ENCODE measurements at regions not wholly inside any gene's neighbourhood (a gene's known extent, or its start where the extent isn't known, plus 50 kb on each side); places are given as distances from the start of the nearest gene placed in this dataset.

- Histone ChIP-seq H3K4me3 (ENCODE audit: low read length in 2 of 2) (no peak overlapping the region), H3K27ac (replicated peaks; ENCODE audit: low read length) (no peak overlapping the region), H4K91ac (ENCODE audit: low read depth, low read length, poor library complexity) (no peak overlapping the region), H2BK15ac (ENCODE audit: low read length) (no peak overlapping the region), H3K79me1 (ENCODE audit: low read depth, low read length) (peaks cover 3% of the 10 kb centered on the region), H2BK5ac (ENCODE audit: low read length) (peak overlapping the region; percentile 33), H4K8ac (ENCODE audit: low read depth, low read length) (no peak overlapping the region), H3K4me2 (ENCODE audit: insufficient read depth, low read length, poor library complexity, severe bottlenecking) (no peak overlapping the region), H2AK5ac (ENCODE audit: low read depth, low read length) (peak overlapping the region; percentile 41), H2AFZ (ENCODE audit: low read length) (no peak overlapping the region), H3K18ac (ENCODE audit: low read length) (peak overlapping the region; percentile 63), H2BK12ac (ENCODE audit: low read length) (no peak overlapping the region), H3K9me3 (replicated peaks in 1 of 2; ENCODE audit: control insufficient read depth in 2 of 2, insufficient read depth in 1 of 2, low read depth in 1 of 2, low read length in 2 of 2) (no peaks in the 10 kb centered on the region), H3K36me3 (replicated peaks in 1 of 2; ENCODE audit: control insufficient read depth in 2 of 2, insufficient read depth in 2 of 2, low read length in 2 of 2) (no peaks in the 10 kb centered on the region), H3K9ac (ENCODE audit: low read depth, low read length, poor library complexity) (no peak overlapping the region), H3K4ac (ENCODE audit: low read length) (no peak overlapping the region), H2BK120ac (ENCODE audit: low read depth, low read length) (no peak overlapping the region), H3K4me1 (ENCODE audit: control insufficient read depth in 2 of 2, insufficient read depth in 1 of 2, low read depth in 1 of 2, low read length in 2 of 2) (peaks cover 12 to 14% of the 10 kb centered on the region in 2 donors), H3K27me3 (ENCODE audit: control insufficient read depth in 3 of 3, insufficient read depth in 3 of 3, low read depth in 1 of 3, low read length in 3 of 3) (no peaks in the 10 kb centered on the region), H3K23ac (ENCODE audit: low read depth, low read length, poor library complexity) (no peak overlapping the region), H3K14ac (ENCODE audit: low read length) (no peak overlapping the region)
- WGBS, 2 donors (ENCODE audit: extremely low coverage in 2 of 2, insufficient read length in 2 of 2, insufficient replicate concordance in 1 of 2), result no CpG with 5 or more reads among the region's 8 CpGs
- no peak for DNase-seq (ENCODE audit: low spot score)
Observed at GRCh38 chr11:70700453-70700852, 302.1 kb downstream of the CTTN start.

- Histone ChIP-seq H3K4me1 (ENCODE audit: control insufficient read depth in 2 of 2, insufficient read depth in 1 of 2, low read depth in 1 of 2, low read length in 2 of 2) (peaks cover 12 to 14% of the 10 kb centered on the region in 2 donors), H4K8ac (ENCODE audit: low read depth, low read length) (no peak overlapping the region), H2BK120ac (ENCODE audit: low read depth, low read length) (no peak overlapping the region), H2AK5ac (ENCODE audit: low read depth, low read length) (no peak overlapping the region), H3K36me3 (replicated peaks in 1 of 2; ENCODE audit: control insufficient read depth in 2 of 2, insufficient read depth in 2 of 2, low read length in 2 of 2) (no peaks in the 10 kb centered on the region), H2AFZ (ENCODE audit: low read length) (no peak overlapping the region), H3K79me1 (ENCODE audit: low read depth, low read length) (peaks cover 3% of the 10 kb centered on the region), H2BK15ac (ENCODE audit: low read length) (no peak overlapping the region), H2BK12ac (ENCODE audit: low read length) (no peak overlapping the region), H3K27me3 (ENCODE audit: control insufficient read depth in 3 of 3, insufficient read depth in 3 of 3, low read depth in 1 of 3, low read length in 3 of 3) (no peaks in the 10 kb centered on the region), H2BK5ac (ENCODE audit: low read length) (peak overlapping the region; percentile 33), H3K9ac (ENCODE audit: low read depth, low read length, poor library complexity) (no peak overlapping the region), H3K14ac (ENCODE audit: low read length) (no peak overlapping the region), H3K4ac (ENCODE audit: low read length) (no peak overlapping the region), H4K91ac (ENCODE audit: low read depth, low read length, poor library complexity) (no peak overlapping the region), H3K9me3 (replicated peaks in 1 of 2; ENCODE audit: control insufficient read depth in 2 of 2, insufficient read depth in 1 of 2, low read depth in 1 of 2, low read length in 2 of 2) (no peaks in the 10 kb centered on the region), H3K18ac (ENCODE audit: low read length) (no peak overlapping the region), H3K4me3 (ENCODE audit: low read length in 2 of 2) (no peak overlapping the region), H3K4me2 (ENCODE audit: insufficient read depth, low read length, poor library complexity, severe bottlenecking) (no peak overlapping the region), H3K23ac (ENCODE audit: low read depth, low read length, poor library complexity) (no peak overlapping the region), H3K27ac (replicated peaks; ENCODE audit: low read length) (no peak overlapping the region)
- no CpG with 5 or more reads among the region's 5 CpGs for WGBS, 2 donors (ENCODE audit: extremely low coverage in 2 of 2, insufficient read length in 2 of 2, insufficient replicate concordance in 1 of 2)
- DNase-seq (ENCODE audit: low spot score), result no peak
Observed at GRCh38 chr11:70700871-70701270, 302.5 kb downstream of the CTTN start.

DNA sequence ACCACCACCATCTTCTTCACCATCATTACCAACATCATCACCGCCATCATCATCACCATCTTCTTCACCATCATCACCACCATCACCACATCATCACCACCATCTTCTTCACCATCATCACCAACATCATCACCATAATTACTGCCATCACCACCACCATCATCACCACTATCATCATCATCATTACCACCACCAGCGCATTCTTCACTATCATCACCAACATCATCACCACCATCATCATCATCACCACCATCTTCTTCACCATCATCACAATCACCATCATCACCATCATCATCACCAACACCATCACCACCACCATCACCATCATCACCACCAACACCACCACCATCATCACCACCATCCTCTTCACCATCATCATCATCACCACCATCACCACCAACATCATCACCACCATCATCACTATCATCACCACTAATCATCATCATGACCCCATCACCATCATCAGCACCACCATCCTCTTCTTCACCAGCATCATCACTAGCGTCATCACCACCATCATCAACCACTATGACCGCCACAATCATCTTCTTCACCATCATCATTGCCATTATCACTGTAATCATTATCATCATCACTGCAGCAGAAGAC lies 303.8 kb downstream of the CTTN start:
- no peak overlapping the region for H3K27ac ChIP-seq (replicated peaks; ENCODE audit: low read length)
- H2AK5ac ChIP-seq (ENCODE audit: low read depth, low read length), result no peak overlapping the region
- no peak overlapping the region for H3K4ac ChIP-seq (ENCODE audit: low read length)
- H4K8ac ChIP-seq (ENCODE audit: low read depth, low read length), result no peak overlapping the region
- H2BK120ac ChIP-seq (ENCODE audit: low read depth, low read length), result no peak overlapping the region
- no peak overlapping the region for H2BK12ac ChIP-seq (ENCODE audit: low read length)
- H3K79me1 ChIP-seq (ENCODE audit: low read depth, low read length), result peaks cover 3% of the 10 kb centered on the region
- no peak overlapping the region for H3K14ac ChIP-seq (ENCODE audit: low read length)
- no peak overlapping the region for H3K4me2 ChIP-seq (ENCODE audit: insufficient read depth, low read length, poor library complexity, severe bottlenecking)
- no peaks in the 10 kb centered on the region for H3K36me3 ChIP-seq (replicated peaks in 1 of 2; ENCODE audit: control insufficient read depth in 2 of 2, insufficient read depth in 2 of 2, low read length in 2 of 2)
- H2BK15ac ChIP-seq (ENCODE audit: low read length), result no peak overlapping the region
- DNase-seq (ENCODE audit: low spot score), result no peak
- no peak overlapping the region for H3K4me3 ChIP-seq (ENCODE audit: low read length in 2 of 2)
- no peak overlapping the region for H3K18ac ChIP-seq (ENCODE audit: low read length)
- H3K9me3 ChIP-seq (replicated peaks in 1 of 2; ENCODE audit: control insufficient read depth in 2 of 2, insufficient read depth in 1 of 2, low read depth in 1 of 2, low read length in 2 of 2), result no peaks in the 10 kb centered on the region
- 97 to 100% methylated on average over 1 to 2 of the region's 4 CpGs for WGBS, 2 donors (ENCODE audit: extremely low coverage in 2 of 2, insufficient read length in 2 of 2, insufficient replicate concordance in 1 of 2)
- H3K23ac ChIP-seq (ENCODE audit: low read depth, low read length, poor library complexity), result peak overlapping the region; percentile 38
- H2AFZ ChIP-seq (ENCODE audit: low read length), result no peak overlapping the region
- peaks cover 12 to 14% of the 10 kb centered on the region in 2 donors for H3K4me1 ChIP-seq (ENCODE audit: control insufficient read depth in 2 of 2, insufficient read depth in 1 of 2, low read depth in 1 of 2, low read length in 2 of 2)
- peak overlapping the region; percentile 34 for H4K91ac ChIP-seq (ENCODE audit: low read depth, low read length, poor library complexity)
- H3K9ac ChIP-seq (ENCODE audit: low read depth, low read length, poor library complexity), result peak overlapping the region; percentile 74
- no peak overlapping the region for H2BK5ac ChIP-seq (ENCODE audit: low read length)
- no peaks in the 10 kb centered on the region for H3K27me3 ChIP-seq (ENCODE audit: control insufficient read depth in 3 of 3, insufficient read depth in 3 of 3, low read depth in 1 of 3, low read length in 3 of 3)

- Histone ChIP-seq H3K27ac (replicated peaks; ENCODE audit: low read length) (no peak overlapping the region), H3K4me3 (ENCODE audit: low read length in 2 of 2) (no peak overlapping the region), H3K9me3 (replicated peaks in 1 of 2; ENCODE audit: control insufficient read depth in 2 of 2, insufficient read depth in 1 of 2, low read depth in 1 of 2, low read length in 2 of 2) (no peaks in the 10 kb centered on the region), H2AK5ac (ENCODE audit: low read depth, low read length) (peak overlapping the region; percentile 77), H3K18ac (ENCODE audit: low read length) (peak overlapping the region; percentile 87), H4K8ac (ENCODE audit: low read depth, low read length) (no peak overlapping the region), H3K27me3 (ENCODE audit: control insufficient read depth in 3 of 3, insufficient read depth in 3 of 3, low read depth in 1 of 3, low read length in 3 of 3) (no peaks in the 10 kb centered on the region), H4K91ac (ENCODE audit: low read depth, low read length, poor library complexity) (no peak overlapping the region), H3K4me2 (ENCODE audit: insufficient read depth, low read length, poor library complexity, severe bottlenecking) (no peak overlapping the region), H3K4ac (ENCODE audit: low read length) (no peak overlapping the region), H3K79me1 (ENCODE audit: low read depth, low read length) (peaks cover 3% of the 10 kb centered on the region), H3K23ac (ENCODE audit: low read depth, low read length, poor library complexity) (no peak overlapping the region), H3K36me3 (replicated peaks in 1 of 2; ENCODE audit: control insufficient read depth in 2 of 2, insufficient read depth in 2 of 2, low read length in 2 of 2) (no peaks in the 10 kb centered on the region), H2AFZ (ENCODE audit: low read length) (no peak overlapping the region), H2BK15ac (ENCODE audit: low read length) (peak overlapping the region; percentile 35), H3K9ac (ENCODE audit: low read depth, low read length, poor library complexity) (no peak overlapping the region), H2BK120ac (ENCODE audit: low read depth, low read length) (peak overlapping the region; percentile 29), H3K4me1 (ENCODE audit: control insufficient read depth in 2 of 2, insufficient read depth in 1 of 2, low read depth in 1 of 2, low read length in 2 of 2) (peaks cover 12 to 14% of the 10 kb centered on the region in 2 donors), H3K14ac (ENCODE audit: low read length) (peak overlapping the region; percentile 42), H2BK12ac (ENCODE audit: low read length) (peak overlapping the region; percentile 63), H2BK5ac (ENCODE audit: low read length) (peak overlapping the region; percentile 26)
- no peak for DNase-seq (ENCODE audit: low spot score)
- WGBS, 2 donors (ENCODE audit: extremely low coverage in 2 of 2, insufficient read length in 2 of 2, insufficient replicate concordance in 1 of 2), result no CpG with 5 or more reads among the region's 21 CpGs
Observed at GRCh38 chr11:70703141-70704064, 305.1 kb downstream of the CTTN start.
